KMS-11 (cell line): ENCODE measurements at regions not wholly inside any gene's neighbourhood (a gene's known extent, or its start where the extent isn't known, plus 50 kb on each side); places are given as distances from the start of the nearest gene placed in this dataset.

ENCODE experiments used
- H2AFZ ChIP-seq: fragments of 200-600 bp; sonication (generic); 2 replicates; pipeline ENCODE4 v1.6.1; 2016; ENCODE audit warnings: antibody characterized with exemption, mixed run types, low read depth
- H3K27ac ChIP-seq: fragments of 200-600 bp; sonication (generic); 2 replicates; pipeline ENCODE4 v1.6.1; 2016; ENCODE audit warnings: mild to moderate bottlenecking, mixed run types
- H3K27me3 ChIP-seq: fragments of 200-600 bp; sonication (generic); 2 replicates; pipeline ENCODE4 v1.6.1; 2017; ENCODE audit warnings: mild to moderate bottlenecking, low read depth, mixed run types, moderate library complexity; ENCODE audit not compliant: insufficient read depth
- H3K36me3 ChIP-seq: fragments of 200-600 bp; sonication (generic); 2 replicates; pipeline ENCODE4 v1.6.1; 2017; ENCODE audit warnings: mild to moderate bottlenecking, mixed run types; ENCODE audit not compliant: insufficient read depth
- H3K4me1 ChIP-seq: fragments of 200-600 bp; sonication (generic); 2 replicates; pipeline ENCODE4 v1.6.1; 2016; ENCODE audit warnings: mild to moderate bottlenecking, low read depth, mixed run types; ENCODE audit not compliant: poor library complexity, severe bottlenecking
- H3K4me2 ChIP-seq: fragments of 200-600 bp; sonication (generic); 2 replicates; pipeline ENCODE4 v1.7.0; 2016; ENCODE audit warnings: mild to moderate bottlenecking, mixed run types
- H3K4me3 ChIP-seq: fragments of 200-600 bp; sonication (generic); IDR thresholded peaks from 2 replicates; pipeline ENCODE4 v1.6.1; 2017; ENCODE audit warnings: low read depth, low read length, mixed read lengths; ENCODE audit not compliant: insufficient read depth
- H3K79me2 ChIP-seq: fragments of 200-600 bp; sonication (generic); 2 replicates; pipeline ENCODE4 v1.6.1; 2016; ENCODE audit warnings: low read depth, mixed run types; ENCODE audit not compliant: insufficient read depth
- H3K9ac ChIP-seq: fragments of 200-600 bp; sonication (generic); 2 replicates; pipeline ENCODE4 v1.6.1; 2016; ENCODE audit warnings: mild to moderate bottlenecking, mixed run types
- H4K20me1 ChIP-seq: fragments of 200-600 bp; sonication (generic); 2 replicates; pipeline ENCODE4 v1.6.1; 2016; ENCODE audit warnings: mild to moderate bottlenecking, mixed run types; ENCODE audit not compliant: insufficient read depth
- TF ChIP-seq, protein P1 (sequence below): fragments of 200-600 bp; sonication (generic); conservative IDR thresholded peaks from 2 replicates; pipeline ENCODE4 v1.6.1; 2017; ENCODE audit warnings: low read depth, mild to moderate bottlenecking, antibody characterized with exemption, low read length, moderate library complexity, mixed read lengths

DNA sequence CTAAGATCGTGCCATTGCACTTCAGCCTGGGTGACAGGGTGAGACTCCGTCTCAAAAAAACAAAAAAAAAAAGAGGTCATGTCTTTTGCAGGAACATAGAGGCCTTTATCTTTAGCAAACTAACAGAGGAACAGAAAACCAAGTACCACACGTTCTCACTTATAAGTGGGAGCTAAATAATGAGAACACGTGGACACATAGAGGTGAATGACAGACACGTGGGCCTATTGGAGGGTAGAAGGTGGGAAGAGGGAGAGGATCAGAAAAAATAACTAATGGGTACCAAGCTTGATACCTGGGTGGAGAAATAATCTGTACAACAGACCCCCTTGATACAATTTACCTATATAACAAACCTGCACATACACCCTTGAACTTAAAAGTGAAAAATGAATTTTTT, 401.4 kb upstream of the NAALADL2 start:
- H3K27me3 ChIP-seq, result no peaks in the 10 kb centered on the region
- TF ChIP-seq, protein P1, sequence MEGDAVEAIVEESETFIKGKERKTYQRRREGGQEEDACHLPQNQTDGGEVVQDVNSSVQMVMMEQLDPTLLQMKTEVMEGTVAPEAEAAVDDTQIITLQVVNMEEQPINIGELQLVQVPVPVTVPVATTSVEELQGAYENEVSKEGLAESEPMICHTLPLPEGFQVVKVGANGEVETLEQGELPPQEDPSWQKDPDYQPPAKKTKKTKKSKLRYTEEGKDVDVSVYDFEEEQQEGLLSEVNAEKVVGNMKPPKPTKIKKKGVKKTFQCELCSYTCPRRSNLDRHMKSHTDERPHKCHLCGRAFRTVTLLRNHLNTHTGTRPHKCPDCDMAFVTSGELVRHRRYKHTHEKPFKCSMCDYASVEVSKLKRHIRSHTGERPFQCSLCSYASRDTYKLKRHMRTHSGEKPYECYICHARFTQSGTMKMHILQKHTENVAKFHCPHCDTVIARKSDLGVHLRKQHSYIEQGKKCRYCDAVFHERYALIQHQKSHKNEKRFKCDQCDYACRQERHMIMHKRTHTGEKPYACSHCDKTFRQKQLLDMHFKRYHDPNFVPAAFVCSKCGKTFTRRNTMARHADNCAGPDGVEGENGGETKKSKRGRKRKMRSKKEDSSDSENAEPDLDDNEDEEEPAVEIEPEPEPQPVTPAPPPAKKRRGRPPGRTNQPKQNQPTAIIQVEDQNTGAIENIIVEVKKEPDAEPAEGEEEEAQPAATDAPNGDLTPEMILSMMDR, result no peak
- H3K4me2 ChIP-seq, result no peak overlapping the region
- no peak overlapping the region for H3K9ac ChIP-seq
- no peaks in the 10 kb centered on the region for H3K36me3 ChIP-seq
- no peak overlapping the region for H3K27ac ChIP-seq
- H2AFZ ChIP-seq, result no peak overlapping the region
- H4K20me1 ChIP-seq, result no peaks in the 10 kb centered on the region
- H3K79me2 ChIP-seq, result no peaks in the 10 kb centered on the region
- H3K4me1 ChIP-seq, result no peaks in the 10 kb centered on the region
- no peak overlapping the region for H3K4me3 ChIP-seq

DNA sequence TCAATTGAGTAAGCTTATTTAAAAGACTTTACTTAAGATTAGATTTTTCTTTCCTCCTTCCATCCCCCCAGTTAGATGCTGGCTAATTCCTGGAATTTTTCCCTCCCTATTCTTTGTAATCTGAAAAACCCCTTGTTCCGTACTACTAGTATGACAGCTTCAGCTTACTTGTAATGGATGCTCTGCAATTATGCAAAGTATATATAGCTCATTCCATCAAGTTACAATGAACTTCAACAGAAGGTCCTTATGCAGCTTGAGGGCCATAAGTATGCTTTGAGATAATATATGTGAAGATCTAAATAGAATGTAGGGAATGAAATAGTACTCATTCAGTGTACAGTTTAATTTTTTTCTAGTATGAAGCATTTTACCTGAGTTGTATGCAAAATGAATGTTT, 398.3 kb upstream of the NAALADL2 start:
- H3K4me1 ChIP-seq, result no peaks in the 10 kb centered on the region
- H2AFZ ChIP-seq, result no peak overlapping the region
- no peaks in the 10 kb centered on the region for H3K36me3 ChIP-seq
- no peak overlapping the region for H3K9ac ChIP-seq
- TF ChIP-seq, protein P1, result no peak
- no peak overlapping the region for H3K4me3 ChIP-seq
- H3K27ac ChIP-seq, result no peak overlapping the region
- no peaks in the 10 kb centered on the region for H3K79me2 ChIP-seq
- no peaks in the 10 kb centered on the region for H4K20me1 ChIP-seq
- no peak overlapping the region for H3K4me2 ChIP-seq
- H3K27me3 ChIP-seq, result no peaks in the 10 kb centered on the region

DNA sequence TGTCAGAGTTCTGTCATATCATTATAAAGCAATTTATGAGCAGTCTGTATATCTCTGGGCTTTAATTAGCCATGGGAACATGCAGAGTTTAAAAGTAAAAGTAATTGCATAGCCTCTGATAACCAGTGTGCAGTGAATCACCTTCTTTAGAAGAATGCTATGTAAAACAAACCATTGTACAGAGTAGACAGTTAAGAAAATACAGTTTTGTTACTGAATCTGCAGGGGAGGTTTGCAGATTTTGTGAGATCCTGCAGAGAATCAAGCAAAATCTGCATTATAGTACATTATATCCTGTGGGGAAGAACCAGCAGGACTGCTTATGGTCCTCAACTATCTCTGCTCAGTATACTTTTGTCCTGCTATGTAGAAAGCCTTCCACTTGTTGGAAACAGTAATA, 396.2 kb upstream of the NAALADL2 start:
- TF ChIP-seq, protein P1, result no peak
- H4K20me1 ChIP-seq, result no peaks in the 10 kb centered on the region
- H2AFZ ChIP-seq, result no peak overlapping the region

DNA sequence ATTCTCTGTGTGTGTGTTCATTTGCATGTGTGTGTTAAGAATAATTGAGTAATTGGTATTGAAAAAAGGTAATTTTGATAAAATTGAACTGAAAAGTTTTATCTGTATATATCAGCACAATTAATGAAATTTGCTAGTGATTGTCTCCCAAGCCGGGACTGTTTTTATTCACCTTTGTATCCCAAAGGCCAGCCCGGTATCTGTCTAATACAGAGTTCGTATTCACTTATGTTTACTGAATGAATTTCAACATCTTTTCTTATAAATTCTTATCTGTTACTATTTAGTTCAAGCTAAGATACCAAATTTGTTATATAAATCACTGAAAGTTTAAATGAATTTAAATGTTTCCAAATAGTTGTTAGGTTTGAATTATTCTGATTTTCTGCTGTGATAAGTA, 394.0 kb upstream of the NAALADL2 start:
- H3K27ac ChIP-seq, result no peak overlapping the region
- TF ChIP-seq, protein P1, result no peak
- no peaks in the 10 kb centered on the region for H3K79me2 ChIP-seq
- no peaks in the 10 kb centered on the region for H3K27me3 ChIP-seq
- H3K9ac ChIP-seq, result no peak overlapping the region
- no peaks in the 10 kb centered on the region for H3K36me3 ChIP-seq
- H3K4me1 ChIP-seq, result no peaks in the 10 kb centered on the region
- H4K20me1 ChIP-seq, result no peaks in the 10 kb centered on the region
- H2AFZ ChIP-seq, result no peak overlapping the region
- H3K4me2 ChIP-seq, result no peak overlapping the region
- H3K4me3 ChIP-seq, result no peak overlapping the region

More for the DNA sequence above, 396.2 kb upstream of the NAALADL2 start:
- Histone ChIP-seq H3K4me1 (no peaks in the 10 kb centered on the region), H3K79me2 (no peaks in the 10 kb centered on the region), H3K9ac (no peak overlapping the region), H3K4me3 (no peak overlapping the region), H3K27me3 (no peaks in the 10 kb centered on the region), H3K36me3 (no peaks in the 10 kb centered on the region), H3K4me2 (no peak overlapping the region), H3K27ac (no peak overlapping the region)
